ENCODE measurements at regions not wholly inside any gene's neighbourhood (a gene's known extent, or its start where the extent isn't known, plus 50 kb on each side); places are given as distances from the start of the nearest gene placed in this dataset.

DNA sequence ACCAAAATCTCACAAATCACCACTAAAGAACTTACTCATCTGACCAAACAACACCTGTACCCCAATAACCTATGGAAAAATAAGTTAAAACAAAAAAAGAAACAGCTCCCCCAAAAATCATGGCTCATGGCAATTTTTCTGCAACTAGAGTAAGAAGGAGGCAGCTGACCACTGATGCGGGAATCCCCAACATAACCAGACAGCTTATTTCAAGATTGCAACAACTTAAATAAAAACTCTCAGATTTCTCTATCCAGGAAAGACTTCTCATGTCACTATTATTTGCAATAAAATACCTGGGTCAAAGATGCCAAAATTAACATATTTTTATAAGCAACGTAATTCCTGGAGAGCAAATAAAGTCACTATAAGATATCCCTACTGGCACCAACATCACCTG, 128.1 kb upstream of the LY86 start:
- 94 to 96% methylated on average over 2 of the region's 2 CpGs for WGBS, 2 donors

DNA sequence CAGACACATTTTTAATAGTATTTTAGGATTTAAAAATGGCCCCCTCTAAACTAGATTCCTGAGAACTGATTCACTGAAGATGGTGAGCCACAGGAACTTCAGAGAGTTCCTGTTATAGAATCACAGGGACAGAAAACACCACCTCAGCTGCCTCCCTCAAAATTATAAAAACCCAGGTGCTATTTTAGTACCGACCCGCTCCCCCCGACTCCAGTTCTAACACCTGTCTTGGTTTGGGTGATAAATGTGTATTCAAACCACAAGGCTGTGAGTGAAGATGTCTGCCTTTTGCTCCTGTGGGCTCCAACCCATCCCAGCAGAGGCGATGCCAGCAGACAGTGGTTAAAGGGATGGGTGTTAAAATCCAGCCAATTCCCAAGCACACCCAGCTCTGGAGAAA, 127.4 kb upstream of the LY86 start:
- WGBS, 2 donors = 77 to 83% methylated on average over 4 of the region's 4 CpGs
- Histone ChIP-seq H3K27ac (no peak overlapping the region), H3K36me3 (no peaks in the 10 kb centered on the region), H3K9me3 (no peaks in the 10 kb centered on the region), H3K4me3 (no peak overlapping the region), H3K27me3 (no peaks in the 10 kb centered on the region), H3K4me1 (no peaks in the 10 kb centered on the region)
- TF ChIP-seq, protein P1, sequence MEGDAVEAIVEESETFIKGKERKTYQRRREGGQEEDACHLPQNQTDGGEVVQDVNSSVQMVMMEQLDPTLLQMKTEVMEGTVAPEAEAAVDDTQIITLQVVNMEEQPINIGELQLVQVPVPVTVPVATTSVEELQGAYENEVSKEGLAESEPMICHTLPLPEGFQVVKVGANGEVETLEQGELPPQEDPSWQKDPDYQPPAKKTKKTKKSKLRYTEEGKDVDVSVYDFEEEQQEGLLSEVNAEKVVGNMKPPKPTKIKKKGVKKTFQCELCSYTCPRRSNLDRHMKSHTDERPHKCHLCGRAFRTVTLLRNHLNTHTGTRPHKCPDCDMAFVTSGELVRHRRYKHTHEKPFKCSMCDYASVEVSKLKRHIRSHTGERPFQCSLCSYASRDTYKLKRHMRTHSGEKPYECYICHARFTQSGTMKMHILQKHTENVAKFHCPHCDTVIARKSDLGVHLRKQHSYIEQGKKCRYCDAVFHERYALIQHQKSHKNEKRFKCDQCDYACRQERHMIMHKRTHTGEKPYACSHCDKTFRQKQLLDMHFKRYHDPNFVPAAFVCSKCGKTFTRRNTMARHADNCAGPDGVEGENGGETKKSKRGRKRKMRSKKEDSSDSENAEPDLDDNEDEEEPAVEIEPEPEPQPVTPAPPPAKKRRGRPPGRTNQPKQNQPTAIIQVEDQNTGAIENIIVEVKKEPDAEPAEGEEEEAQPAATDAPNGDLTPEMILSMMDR (IDR thresholded peaks at IDR 0.05) = no peak
- TF ChIP-seq POLR2A (IDR thresholded peaks at IDR 0.05) (no peak), EP300 (IDR thresholded peaks at IDR 0.05) (no peak)
- DNase-seq (ENCODE audit: low spot score in 2 of 2) = no peak

More for the DNA sequence above, 128.1 kb upstream of the LY86 start:
- Histone ChIP-seq H3K4me3 (no peak overlapping the region), H3K27ac (no peak overlapping the region), H3K36me3 (no peaks in the 10 kb centered on the region), H3K9me3 (no peaks in the 10 kb centered on the region), H3K27me3 (no peaks in the 10 kb centered on the region), H3K4me1 (no peaks in the 10 kb centered on the region)
- TF ChIP-seq EP300 (IDR thresholded peaks at IDR 0.05) (no peak), POLR2A (IDR thresholded peaks at IDR 0.05) (no peak)
- TF ChIP-seq, protein P1 (IDR thresholded peaks at IDR 0.05) = no peak
- DNase-seq (ENCODE audit: low spot score in 2 of 2) = no peak

DNA sequence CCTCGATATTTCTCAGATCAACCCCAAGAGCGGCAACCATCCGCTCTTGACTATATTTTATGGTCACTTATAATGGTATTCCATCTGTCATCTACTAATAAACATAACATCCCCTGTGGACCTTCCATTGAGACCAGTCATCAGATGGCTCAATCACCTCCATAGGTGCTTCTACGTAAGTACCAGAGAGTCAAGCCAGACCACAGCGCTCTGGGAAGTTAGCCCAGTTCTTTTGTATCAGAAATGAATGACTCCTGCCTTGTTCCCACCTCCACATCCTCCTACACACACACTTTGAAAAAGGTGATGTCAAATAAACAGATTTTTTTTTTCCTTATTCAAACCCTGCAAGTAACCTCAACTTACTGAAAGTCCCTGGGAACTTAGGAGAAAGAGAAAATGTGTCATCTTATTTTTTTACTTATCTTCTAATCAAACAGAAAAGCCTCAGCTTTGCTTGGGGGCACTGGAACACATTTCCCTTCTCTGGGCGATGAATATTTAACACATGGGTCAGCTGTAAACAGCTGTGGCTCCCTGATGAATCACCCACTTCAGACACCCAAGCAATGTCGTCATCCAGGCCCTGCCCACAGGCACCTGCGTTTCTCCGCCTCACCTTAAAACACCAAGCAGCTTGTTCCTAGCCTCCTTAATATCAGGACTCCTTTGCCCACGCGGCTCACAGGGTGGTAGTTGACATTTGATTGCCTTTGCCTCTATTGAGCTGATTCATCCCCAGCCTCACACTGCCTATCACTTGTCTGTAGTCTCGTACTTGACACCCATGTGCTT, 121.4 kb upstream of the LY86 start:
- no peaks in the 10 kb centered on the region for H3K27me3 ChIP-seq
- DNase-seq (ENCODE audit: low spot score in 2 of 2) = no peak
- peaks cover 0 to 13% (median 0%) of the 10 kb centered on the region in 4 donors for H3K9me3 ChIP-seq
- no peak overlapping the region for H3K27ac ChIP-seq
- TF ChIP-seq, protein P1 (IDR thresholded peaks at IDR 0.05) = no peak
- TF ChIP-seq POLR2A (IDR thresholded peaks at IDR 0.05) (no peak), EP300 (IDR thresholded peaks at IDR 0.05) (no peak)
- WGBS, 2 donors = 81 to 83% methylated on average over 12 of the region's 12 CpGs
- no peaks in the 10 kb centered on the region for H3K36me3 ChIP-seq
- H3K4me3 ChIP-seq = no peak overlapping the region
- no peaks in the 10 kb centered on the region for H3K4me1 ChIP-seq

DNA sequence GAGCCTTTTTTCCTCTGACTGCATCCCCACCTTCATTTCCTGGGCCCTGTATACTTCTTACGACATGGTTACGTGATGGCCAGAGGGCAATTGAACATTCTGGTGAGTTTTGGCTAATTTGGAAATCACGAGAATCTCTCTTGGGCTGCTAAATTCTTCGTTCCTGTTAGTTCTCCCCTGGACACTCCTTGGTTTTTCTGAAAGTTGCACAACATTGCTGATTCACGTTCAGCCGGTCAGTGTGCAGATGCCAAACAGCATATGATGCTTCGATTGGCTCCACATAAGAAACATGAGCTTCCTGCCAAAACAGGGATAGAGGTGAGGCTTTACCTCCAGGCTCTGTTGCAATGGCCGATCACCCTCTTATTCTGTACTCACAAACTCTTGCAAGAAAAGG, 119.4 kb upstream of the LY86 start:
- Histone ChIP-seq H3K27me3 (no peaks in the 10 kb centered on the region), H3K9me3 (peaks cover 0 to 13% (median 0%) of the 10 kb centered on the region in 4 donors), H3K36me3 (no peaks in the 10 kb centered on the region), H3K4me3 (no peak overlapping the region), H3K27ac (no peak overlapping the region), H3K4me1 (no peaks in the 10 kb centered on the region)
- peak in 1 of 2 donors; percentile 36 for DNase-seq (ENCODE audit: low spot score in 2 of 2)
- TF ChIP-seq POLR2A (IDR thresholded peaks at IDR 0.05) (no peak), EP300 (IDR thresholded peaks at IDR 0.05) (peak; percentile 37 to 72)
- 74 to 85% methylated on average over 8 of the region's 8 CpGs for WGBS, 2 donors

- H3K27ac ChIP-seq = no peak overlapping the region
- H3K4me1 ChIP-seq = no peaks in the 10 kb centered on the region
- no peaks in the 10 kb centered on the region for H3K27me3 ChIP-seq
- no peak for DNase-seq (ENCODE audit: low spot score in 2 of 2)
- TF ChIP-seq EP300 (IDR thresholded peaks at IDR 0.05) = no peak
- TF ChIP-seq, protein P1 (IDR thresholded peaks at IDR 0.05) = no peak
- TF ChIP-seq POLR2A (IDR thresholded peaks at IDR 0.05) = no peak
- 86 to 92% methylated on average over 2 of the region's 2 CpGs for WGBS, 2 donors
- no peaks in the 10 kb centered on the region for H3K36me3 ChIP-seq
- H3K9me3 ChIP-seq = peaks cover 0 to 13% (median 0%) of the 10 kb centered on the region in 4 donors
- H3K4me3 ChIP-seq = no peak overlapping the region
These were observed 118.4 kb upstream of the LY86 start for GRCh38 chr6:6470123-6470522.
